ENCODE measurements at regions not wholly inside any gene's neighbourhood (a gene's known extent, or its start where the extent isn't known, plus 50 kb on each side); places are given as distances from the start of the nearest gene placed in this dataset.

DNA sequence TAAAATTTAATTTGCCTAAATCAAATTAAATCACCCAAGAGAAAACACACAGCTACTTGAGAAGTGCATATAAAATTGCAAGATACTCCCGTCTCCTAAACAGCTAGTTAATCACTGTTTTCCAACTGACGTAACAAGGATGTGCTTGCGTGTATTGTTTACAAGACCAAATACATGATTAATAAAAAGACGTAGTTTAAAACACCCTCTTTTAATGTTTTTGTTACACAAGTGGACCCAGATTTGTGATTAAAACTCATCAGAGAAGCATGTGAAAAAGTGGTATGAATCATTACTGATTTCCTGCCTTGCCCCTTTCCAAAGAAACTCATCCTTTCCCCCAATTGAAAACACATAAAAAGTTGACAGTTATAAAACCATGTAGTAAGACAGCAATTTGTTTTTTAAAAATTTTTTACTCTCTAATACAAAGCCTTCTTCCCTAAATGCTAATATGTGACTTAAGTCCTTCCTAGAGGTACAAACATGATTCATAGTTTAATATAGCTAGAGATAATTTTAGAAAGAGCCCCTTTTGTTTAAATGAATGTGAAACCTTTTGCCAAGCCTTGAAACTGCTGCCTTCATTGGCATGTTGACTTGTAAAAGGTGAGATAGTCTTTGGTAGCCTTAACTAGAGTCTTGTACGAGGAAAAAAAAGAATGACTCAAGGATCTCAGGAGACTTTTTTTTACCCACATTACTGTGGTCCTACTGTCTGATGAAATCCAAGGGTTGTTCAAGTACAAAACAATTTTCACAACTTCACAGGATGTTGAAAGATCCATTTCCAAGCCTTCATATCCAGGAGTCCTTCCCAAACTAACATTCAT, 61.4 kb upstream of the FST start:
- Histone ChIP-seq H3K9ac (ENCODE audit: low read depth, low read length) (peak overlapping the region; percentile 79), H3K4me1 (ENCODE audit: control insufficient read depth, insufficient read depth, low read length) (peaks cover 44% of the 10 kb centered on the region), H3K4me2 (ENCODE audit: low read length) (peak overlapping the region; percentile 61)

DNA sequence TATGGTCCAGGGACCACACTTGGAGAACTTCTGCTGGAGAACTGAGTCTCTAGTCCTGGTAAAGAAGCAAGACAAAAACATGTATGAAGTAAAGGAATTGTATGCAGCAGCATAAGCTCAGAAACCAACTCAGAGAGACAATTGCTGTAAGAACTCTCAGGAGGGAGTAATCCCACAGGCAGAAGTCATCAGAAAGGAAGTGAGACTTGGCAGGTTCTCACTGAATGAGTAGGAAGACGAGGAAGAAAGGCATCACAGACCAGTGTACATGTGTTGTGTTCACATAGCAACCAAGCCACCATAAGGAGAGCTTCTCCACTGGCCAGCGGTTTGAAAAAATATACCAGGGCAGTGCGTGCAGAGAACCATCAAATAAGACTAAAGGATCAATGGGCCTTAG, 57.9 kb upstream of the FST start:
- Histone ChIP-seq H3K4me3 (ENCODE audit: low read length) (no peak overlapping the region), H3K4me2 (ENCODE audit: low read length) (no peak overlapping the region), H3K9me3 (replicated peaks; ENCODE audit: low read length) (no peaks in the 10 kb centered on the region), H3K9ac (ENCODE audit: low read depth, low read length) (peak overlapping the region; percentile 38), H3K27me3 (ENCODE audit: control insufficient read depth, insufficient read depth, low read length) (no peaks in the 10 kb centered on the region), H3K36me3 (ENCODE audit: insufficient read depth, low read length) (no peaks in the 10 kb centered on the region), H3K4me1 (ENCODE audit: control insufficient read depth, insufficient read depth, low read length) (peaks cover 62% of the 10 kb centered on the region)

More for the DNA sequence above, 61.4 kb upstream of the FST start:
- Histone ChIP-seq H3K27me3 (ENCODE audit: control insufficient read depth, insufficient read depth, low read length) (no peaks in the 10 kb centered on the region), H3K4me3 (ENCODE audit: low read length) (no peak overlapping the region), H3K36me3 (ENCODE audit: insufficient read depth, low read length) (no peaks in the 10 kb centered on the region), H3K9me3 (replicated peaks; ENCODE audit: low read length) (no peaks in the 10 kb centered on the region)

DNA sequence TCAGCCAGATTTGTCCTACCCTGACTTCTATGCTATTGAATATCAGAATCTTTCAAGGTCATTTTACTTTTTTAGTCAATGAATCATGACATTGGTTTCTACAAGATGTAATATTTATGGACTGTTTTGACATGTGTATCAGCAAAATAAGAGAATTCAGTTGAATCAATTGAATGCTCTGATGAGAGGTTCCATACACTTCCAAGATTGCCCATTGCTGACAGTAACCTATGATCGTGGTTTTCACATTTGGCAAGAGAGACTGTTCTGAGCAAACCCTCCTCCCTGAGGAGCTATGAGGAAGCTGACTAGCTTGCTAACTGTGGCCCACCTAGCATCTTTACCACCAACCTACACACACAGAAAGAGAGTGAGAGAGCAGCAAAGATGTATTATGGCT, 56.7 kb upstream of the FST start:
- Histone ChIP-seq H3K9me3 (replicated peaks; ENCODE audit: low read length) (no peaks in the 10 kb centered on the region), H3K27me3 (ENCODE audit: control insufficient read depth, insufficient read depth, low read length) (no peaks in the 10 kb centered on the region), H3K9ac (ENCODE audit: low read depth, low read length) (no peak overlapping the region), H3K4me3 (ENCODE audit: low read length) (no peak overlapping the region), H3K36me3 (ENCODE audit: insufficient read depth, low read length) (no peaks in the 10 kb centered on the region), H3K4me1 (ENCODE audit: control insufficient read depth, insufficient read depth, low read length) (peaks cover 51% of the 10 kb centered on the region), H3K4me2 (ENCODE audit: low read length) (no peak overlapping the region)

DNA sequence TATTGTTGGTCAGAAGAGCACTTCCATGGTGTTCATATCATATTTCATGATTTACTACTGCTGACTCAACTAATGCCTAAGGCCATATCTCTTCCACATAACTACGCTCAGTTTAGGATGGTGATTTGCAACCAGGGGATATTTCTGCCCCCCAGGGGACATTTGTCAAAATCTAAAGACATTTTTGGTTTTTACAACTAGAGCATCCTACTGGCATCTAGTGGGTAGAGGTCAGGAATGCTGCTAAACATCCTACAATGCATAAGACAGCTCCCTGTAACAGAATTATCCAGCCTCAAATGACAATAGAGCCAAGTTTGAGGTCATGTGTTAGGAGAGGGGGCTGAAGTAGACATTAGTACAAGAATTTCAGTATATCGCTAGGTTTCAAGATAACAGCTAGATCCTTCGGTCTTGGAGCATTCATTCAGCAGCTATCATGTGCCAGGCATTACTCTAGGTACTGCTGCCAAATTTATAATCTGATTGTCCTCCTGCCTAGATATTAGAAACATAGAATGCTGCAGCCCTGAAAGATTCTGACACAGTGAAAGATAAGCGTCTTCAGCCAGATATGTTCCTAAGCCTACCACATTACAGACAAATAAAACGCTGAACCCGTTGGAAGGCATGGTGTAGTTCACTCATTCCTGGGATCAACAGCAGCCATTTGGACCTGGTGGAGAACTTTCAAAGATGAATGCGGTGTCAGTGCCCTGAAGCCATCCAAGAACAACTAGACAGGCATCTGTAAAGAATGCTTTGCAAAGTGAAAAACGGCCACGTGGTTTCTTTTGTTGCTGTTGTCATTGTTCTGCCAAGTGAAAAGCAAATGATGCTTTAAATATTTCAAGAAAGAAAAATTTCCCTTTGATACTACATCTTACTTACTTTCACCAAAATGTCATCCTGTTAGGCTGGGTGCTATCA, 55.5 kb upstream of the FST start:
- no peaks in the 10 kb centered on the region for H3K36me3 ChIP-seq (ENCODE audit: insufficient read depth, low read length)

DNA sequence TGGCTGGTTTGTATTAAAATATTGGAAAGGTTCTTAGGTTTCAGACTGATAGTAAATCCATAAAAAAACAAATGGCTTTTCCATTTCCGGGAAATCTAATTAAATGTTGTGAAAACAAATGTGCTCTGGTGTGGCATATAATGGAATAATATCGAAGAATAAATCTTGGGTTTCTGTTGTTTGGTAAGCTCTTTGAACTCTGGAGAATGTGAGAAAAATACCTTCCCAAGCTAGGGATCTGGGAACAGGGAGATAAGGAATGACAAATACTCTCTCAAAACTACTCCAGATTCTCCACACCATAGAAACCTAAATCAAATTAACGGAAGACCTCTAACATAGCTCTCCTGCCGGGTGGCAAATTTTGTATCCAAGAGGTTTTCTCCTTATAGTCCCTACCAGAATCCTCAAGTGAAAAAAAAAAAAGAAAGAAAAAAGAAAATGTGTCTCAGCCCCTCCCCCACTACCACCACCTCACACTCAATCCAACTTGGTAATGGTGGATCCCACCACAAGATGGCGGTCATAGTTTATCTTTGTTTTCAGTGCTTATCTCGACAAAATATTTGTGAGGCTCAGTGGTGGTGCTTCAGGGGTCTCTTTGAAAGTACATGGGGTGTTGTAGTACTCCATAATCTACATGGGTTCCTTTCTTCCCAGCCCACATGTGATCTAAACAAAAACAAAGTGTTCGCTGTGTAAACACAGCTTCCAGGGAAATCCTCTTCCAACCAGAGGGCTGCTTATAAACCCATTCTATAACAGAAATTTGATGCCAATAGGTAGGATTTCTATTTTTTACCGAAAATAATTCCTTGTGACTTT, 54.5 kb upstream of the FST start:
- Histone ChIP-seq H3K27me3 (ENCODE audit: control insufficient read depth, insufficient read depth, low read length) (no peaks in the 10 kb centered on the region), H3K36me3 (ENCODE audit: insufficient read depth, low read length) (no peaks in the 10 kb centered on the region), H3K4me3 (ENCODE audit: low read length) (no peak overlapping the region), H3K4me2 (ENCODE audit: low read length) (no peak overlapping the region), H3K9ac (ENCODE audit: low read depth, low read length) (no peak overlapping the region), H3K9me3 (replicated peaks; ENCODE audit: low read length) (no peaks in the 10 kb centered on the region), H3K4me1 (ENCODE audit: control insufficient read depth, insufficient read depth, low read length) (peaks cover 48% of the 10 kb centered on the region)

More for the DNA sequence above, 55.5 kb upstream of the FST start:
- no peak overlapping the region for H3K9ac ChIP-seq (ENCODE audit: low read depth, low read length)
- no peak overlapping the region for H3K4me2 ChIP-seq (ENCODE audit: low read length)
- no peaks in the 10 kb centered on the region for H3K9me3 ChIP-seq (replicated peaks; ENCODE audit: low read length)
- no peaks in the 10 kb centered on the region for H3K27me3 ChIP-seq (ENCODE audit: control insufficient read depth, insufficient read depth, low read length)
- no peak overlapping the region for H3K4me3 ChIP-seq (ENCODE audit: low read length)
- peaks cover 46% of the 10 kb centered on the region for H3K4me1 ChIP-seq (ENCODE audit: control insufficient read depth, insufficient read depth, low read length)

DNA sequence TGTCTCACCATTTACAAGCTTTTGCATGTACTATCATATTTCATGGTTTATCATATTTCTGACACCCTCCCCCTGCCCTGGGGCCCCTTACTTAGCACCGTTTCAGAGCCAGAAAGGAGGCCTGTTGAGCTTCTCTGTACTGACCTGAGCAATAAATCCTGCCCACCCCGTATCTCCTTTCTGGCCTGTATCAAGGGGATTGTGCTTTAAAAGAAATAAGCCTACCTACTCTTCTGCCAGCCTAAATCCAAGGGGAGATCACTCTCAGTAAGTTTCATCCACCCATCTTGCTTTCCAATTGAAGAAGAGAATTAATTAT, 54.0 kb upstream of the FST start:
- no peaks in the 10 kb centered on the region for H3K27me3 ChIP-seq (ENCODE audit: control insufficient read depth, insufficient read depth, low read length)
- no peak overlapping the region for H3K4me2 ChIP-seq (ENCODE audit: low read length)
- no peaks in the 10 kb centered on the region for H3K9me3 ChIP-seq (replicated peaks; ENCODE audit: low read length)
- H3K36me3 ChIP-seq (ENCODE audit: insufficient read depth, low read length), result no peaks in the 10 kb centered on the region
- H3K9ac ChIP-seq (ENCODE audit: low read depth, low read length), result no peak overlapping the region
- H3K4me1 ChIP-seq (ENCODE audit: control insufficient read depth, insufficient read depth, low read length), result peaks cover 50% of the 10 kb centered on the region
- no peak overlapping the region for H3K4me3 ChIP-seq (ENCODE audit: low read length)

DNA sequence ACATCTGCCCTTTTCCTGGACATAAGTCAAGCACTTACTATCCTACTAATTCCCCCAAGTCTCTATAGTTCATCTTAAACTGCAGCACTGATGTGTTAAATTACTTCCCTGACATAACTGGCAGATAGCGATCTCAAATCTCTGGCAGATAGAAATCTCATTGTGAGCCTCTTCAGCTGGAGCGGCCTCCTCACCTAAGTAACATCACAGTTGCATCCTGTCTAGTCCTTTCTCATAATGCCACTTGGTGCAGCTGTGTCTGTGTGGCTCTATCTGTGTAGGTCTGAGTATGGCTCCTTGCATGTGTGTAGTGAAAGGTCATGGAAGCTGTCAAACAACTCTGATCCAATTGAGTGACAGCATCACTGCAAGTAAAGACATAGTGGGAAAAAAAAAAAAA, 53.6 kb upstream of the FST start:
- H3K9me3 ChIP-seq (replicated peaks; ENCODE audit: low read length), result no peaks in the 10 kb centered on the region
- H3K4me2 ChIP-seq (ENCODE audit: low read length), result no peak overlapping the region
- peaks cover 50% of the 10 kb centered on the region for H3K4me1 ChIP-seq (ENCODE audit: control insufficient read depth, insufficient read depth, low read length)
- H3K9ac ChIP-seq (ENCODE audit: low read depth, low read length), result no peak overlapping the region
- H3K4me3 ChIP-seq (ENCODE audit: low read length), result no peak overlapping the region
- no peaks in the 10 kb centered on the region for H3K36me3 ChIP-seq (ENCODE audit: insufficient read depth, low read length)
- no peaks in the 10 kb centered on the region for H3K27me3 ChIP-seq (ENCODE audit: control insufficient read depth, insufficient read depth, low read length)

DNA sequence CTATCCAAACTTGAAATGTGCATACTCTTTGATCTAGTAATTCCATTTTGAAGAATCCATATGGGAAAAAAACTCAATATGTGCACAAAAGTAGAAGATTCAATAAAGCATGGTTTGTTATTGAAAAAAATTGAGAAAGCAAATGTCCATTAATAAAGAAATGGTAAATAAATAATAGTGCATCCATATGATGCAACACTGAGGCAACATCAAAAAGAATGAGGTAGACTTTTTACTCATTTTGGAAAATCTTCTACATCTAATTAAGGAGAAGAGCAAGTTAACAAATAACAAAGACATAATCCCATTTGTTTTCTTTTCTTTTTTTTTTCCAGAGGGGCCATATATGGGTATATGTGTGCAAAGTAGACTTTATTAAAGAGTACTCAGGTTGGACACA, 52.5 kb upstream of the FST start:
- Histone ChIP-seq H3K4me2 (ENCODE audit: low read length) (no peak overlapping the region), H3K9me3 (replicated peaks; ENCODE audit: low read length) (no peaks in the 10 kb centered on the region), H3K27me3 (ENCODE audit: control insufficient read depth, insufficient read depth, low read length) (no peaks in the 10 kb centered on the region), H3K9ac (ENCODE audit: low read depth, low read length) (no peak overlapping the region), H3K36me3 (ENCODE audit: insufficient read depth, low read length) (no peaks in the 10 kb centered on the region), H3K4me1 (ENCODE audit: control insufficient read depth, insufficient read depth, low read length) (peaks cover 41% of the 10 kb centered on the region), H3K4me3 (ENCODE audit: low read length) (no peak overlapping the region)

DNA sequence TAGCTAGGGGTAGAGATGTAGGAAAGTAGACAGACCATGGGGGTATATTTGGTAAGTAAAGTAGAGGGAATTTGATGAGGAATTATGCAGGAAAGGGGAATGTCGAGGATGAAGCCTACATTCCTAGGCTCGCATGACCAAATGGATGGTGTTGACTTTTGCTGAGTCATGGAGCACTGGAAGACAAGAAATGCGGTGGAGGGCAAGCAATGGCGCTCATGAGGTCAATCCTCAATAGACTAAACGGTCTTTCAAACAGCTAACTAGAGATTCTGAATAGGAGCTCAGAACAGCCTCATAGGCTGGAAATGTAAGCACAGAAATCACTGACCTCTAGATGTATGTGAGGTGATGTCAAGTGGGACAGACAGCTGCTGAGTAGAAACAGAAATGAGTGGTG, 50.7 kb upstream of the FST start:
- H3K4me2 ChIP-seq (ENCODE audit: low read length), result no peak overlapping the region
- H3K27me3 ChIP-seq (ENCODE audit: control insufficient read depth, insufficient read depth, low read length), result no peaks in the 10 kb centered on the region
- peaks cover 25% of the 10 kb centered on the region for H3K4me1 ChIP-seq (ENCODE audit: control insufficient read depth, insufficient read depth, low read length)
- no peak overlapping the region for H3K4me3 ChIP-seq (ENCODE audit: low read length)
- no peak overlapping the region for H3K9ac ChIP-seq (ENCODE audit: low read depth, low read length)
- no peaks in the 10 kb centered on the region for H3K36me3 ChIP-seq (ENCODE audit: insufficient read depth, low read length)
- H3K9me3 ChIP-seq (replicated peaks; ENCODE audit: low read length), result no peaks in the 10 kb centered on the region

DNA sequence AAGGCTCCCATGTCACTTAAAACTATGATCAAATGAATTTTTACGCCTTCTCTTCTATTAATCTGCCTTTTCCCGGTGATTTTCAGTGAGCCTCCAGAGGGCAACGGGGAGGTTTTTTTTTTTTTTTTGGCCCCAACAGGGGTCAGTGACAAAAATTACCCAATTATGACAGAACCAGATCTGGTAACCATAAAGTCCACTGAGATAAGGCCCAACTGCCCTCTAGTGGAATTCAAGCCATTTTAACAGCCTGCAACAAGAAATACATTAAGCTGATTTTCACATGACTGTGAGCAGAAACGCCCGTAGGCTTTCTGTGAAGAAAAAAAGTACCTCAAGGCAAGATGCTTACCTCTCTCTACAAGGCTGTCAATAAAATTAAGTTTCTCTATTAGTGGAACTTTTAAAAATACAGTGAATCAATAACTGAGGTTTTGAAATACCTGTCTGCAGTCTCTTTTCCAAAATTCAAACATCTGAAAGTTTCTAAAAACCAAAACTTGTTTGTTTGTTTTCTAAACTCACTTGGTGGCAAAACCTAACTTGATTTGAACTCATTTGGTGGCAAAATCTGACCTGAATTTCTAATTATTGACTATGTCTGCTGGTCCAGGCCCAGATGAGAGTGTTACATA, 49.7 kb upstream of the FST start:
- Histone ChIP-seq H3K27me3 (ENCODE audit: control insufficient read depth, insufficient read depth, low read length) (no peaks in the 10 kb centered on the region), H3K4me1 (ENCODE audit: control insufficient read depth, insufficient read depth, low read length) (peaks cover 15% of the 10 kb centered on the region), H3K4me3 (ENCODE audit: low read length) (no peak overlapping the region), H3K4me2 (ENCODE audit: low read length) (no peak overlapping the region), H3K9me3 (replicated peaks; ENCODE audit: low read length) (no peaks in the 10 kb centered on the region), H3K36me3 (ENCODE audit: insufficient read depth, low read length) (no peaks in the 10 kb centered on the region), H3K9ac (ENCODE audit: low read depth, low read length) (peak overlapping the region; percentile 1)

Measured in skeletal muscle satellite cell (primary cell).